ENCODE measurements at regions not wholly inside any gene's neighbourhood (a gene's known extent, or its start where the extent isn't known, plus 50 kb on each side); places are given as distances from the start of the nearest gene placed in this dataset.

DNA sequence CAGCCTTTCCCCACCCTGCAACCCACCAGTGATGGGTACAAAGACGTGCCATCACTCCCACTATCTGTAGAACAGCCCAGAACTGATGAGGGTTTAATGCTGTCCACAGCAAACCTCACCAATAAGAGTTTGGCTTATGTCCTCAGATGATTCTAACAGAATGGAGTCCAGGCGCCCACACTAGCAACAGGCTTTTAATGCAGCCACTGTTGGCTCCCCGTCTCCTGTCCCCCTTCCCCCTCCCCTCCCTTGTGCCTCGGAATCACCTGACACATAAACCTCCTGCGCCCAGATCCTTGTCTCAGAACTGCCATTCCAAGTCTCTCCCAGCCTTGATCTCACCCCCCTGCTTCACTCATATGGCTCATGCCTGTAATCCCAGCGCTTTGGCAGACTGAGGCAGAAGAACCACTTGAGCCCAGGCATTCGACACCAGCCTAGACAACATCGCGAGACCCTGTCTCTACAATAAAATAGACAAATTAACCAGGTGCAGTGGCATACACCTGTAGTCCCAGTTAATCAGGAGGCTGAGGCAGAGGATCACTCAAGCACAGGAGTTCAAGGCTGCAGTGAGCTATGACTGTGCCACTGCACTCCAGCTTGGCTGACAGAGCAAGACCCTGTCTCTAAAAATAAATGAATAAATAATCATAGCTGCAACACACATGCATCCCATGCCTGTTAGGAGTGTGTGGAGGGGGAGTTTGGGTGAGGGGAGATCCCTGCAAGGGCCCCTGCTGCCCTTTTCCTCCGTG, 85.6 kb downstream of the SNX5 start:
- TF ChIP-seq, protein P1, sequence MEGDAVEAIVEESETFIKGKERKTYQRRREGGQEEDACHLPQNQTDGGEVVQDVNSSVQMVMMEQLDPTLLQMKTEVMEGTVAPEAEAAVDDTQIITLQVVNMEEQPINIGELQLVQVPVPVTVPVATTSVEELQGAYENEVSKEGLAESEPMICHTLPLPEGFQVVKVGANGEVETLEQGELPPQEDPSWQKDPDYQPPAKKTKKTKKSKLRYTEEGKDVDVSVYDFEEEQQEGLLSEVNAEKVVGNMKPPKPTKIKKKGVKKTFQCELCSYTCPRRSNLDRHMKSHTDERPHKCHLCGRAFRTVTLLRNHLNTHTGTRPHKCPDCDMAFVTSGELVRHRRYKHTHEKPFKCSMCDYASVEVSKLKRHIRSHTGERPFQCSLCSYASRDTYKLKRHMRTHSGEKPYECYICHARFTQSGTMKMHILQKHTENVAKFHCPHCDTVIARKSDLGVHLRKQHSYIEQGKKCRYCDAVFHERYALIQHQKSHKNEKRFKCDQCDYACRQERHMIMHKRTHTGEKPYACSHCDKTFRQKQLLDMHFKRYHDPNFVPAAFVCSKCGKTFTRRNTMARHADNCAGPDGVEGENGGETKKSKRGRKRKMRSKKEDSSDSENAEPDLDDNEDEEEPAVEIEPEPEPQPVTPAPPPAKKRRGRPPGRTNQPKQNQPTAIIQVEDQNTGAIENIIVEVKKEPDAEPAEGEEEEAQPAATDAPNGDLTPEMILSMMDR (IDR thresholded peaks at IDR 0.05 in 2 of 3, conservative IDR thresholded peaks at IDR 0.05 in 1 of 3; ENCODE audit: borderline replicate concordance in 1 of 3, insufficient read depth in 1 of 3, low read depth in 2 of 3, low read length in 2 of 3), result no peak
- TF ChIP-seq CBX3 (IDR thresholded peaks at IDR 0.05; ENCODE audit: low read depth) (no peak), YY1 (IDR thresholded peaks at IDR 0.05; ENCODE audit: extremely low read depth, insufficient replicate concordance, low read depth, low read length) (no peak), ZNF274 (IDR thresholded peaks at IDR 0.05; ENCODE audit: low read depth, low read length) (no peak), EGR1 (IDR thresholded peaks at IDR 0.05; ENCODE audit: low read depth) (no peak)
- H3K27ac ChIP-seq (ENCODE audit: low read depth, low read length), result no peak overlapping the region
- H4K20me1 ChIP-seq (ENCODE audit: insufficient read depth), result no peaks in the 10 kb centered on the region
- no peak overlapping the region for H3K4me2 ChIP-seq (ENCODE audit: low read length)
- H3K9me3 ChIP-seq (ENCODE audit: control insufficient read depth in 1 of 2, insufficient read depth in 1 of 2, low read depth in 1 of 2, low read length in 2 of 2), result peaks cover 0 to under 1% of the 10 kb centered on the region in 2 experiments; a peak in 1 of 4 replicates
- intact Hi-C loops (cut with micrococcal nuclease), result no loop called here
- no peaks in the 10 kb centered on the region for H3K27me3 ChIP-seq (ENCODE audit: insufficient read depth, low read length)
- ChIA-PET POLR2A (no interaction called here), CTCF (no interaction called here), RAD21 (ENCODE audit: low non-redundant PET in 1 of 2, low total read pairs in 2 of 2, uncharacterized antibody in 2 of 2, unreplicated experiment in 2 of 2) (no interaction called here)
- no peaks in the 10 kb centered on the region for H3K36me3 ChIP-seq (ENCODE audit: control insufficient read depth in 1 of 2, insufficient read depth in 2 of 2, low read length in 2 of 2)
- H3K79me2 ChIP-seq (ENCODE audit: insufficient read depth, low read length), result no peaks in the 10 kb centered on the region
- DNase-seq (ENCODE audit: low read depth, low spot score) (no peak), ATAC-seq (no peak)
- no peak overlapping the region for H2AFZ ChIP-seq (ENCODE audit: low read depth, low read length, poor library complexity, severe bottlenecking)
- H3K4me1 ChIP-seq (ENCODE audit: control insufficient read depth in 1 of 2, insufficient read depth in 2 of 2, low read length in 2 of 2), result peaks cover 4 to 8% of the 10 kb centered on the region in 2 experiments; a peak in 3 of 4 replicates
- H3K9ac ChIP-seq (ENCODE audit: low read length), result no peak overlapping the region
- no peak overlapping the region for H3K4me3 ChIP-seq (replicated peaks in 1 of 2; ENCODE audit: low read depth in 1 of 2, low read length in 2 of 2)
- no TSS peak for BruUV-seq (replicated peaks)
- H3K9me2 ChIP-seq (ENCODE audit: insufficient read depth), result no peaks in the 10 kb centered on the region

Measured in HCT116 (cell line).